EH (cell line): ENCODE measurements at regions not wholly inside any gene's neighbourhood (a gene's known extent, or its start where the extent isn't known, plus 50 kb on each side); places are given as distances from the start of the nearest gene placed in this dataset.

Experiments used
- DNase-seq: peaks from one replicate; pipeline ENCODE4 v3.0.0-alpha.2; 2015; ENCODE audit warnings: low read depth

GRCh38 chr18:75531851-75532459 lies 104.5 kb upstream of the SMIM21 start:
- no peak for DNase-seq

- DNase-seq = no peak
These were observed 103.8 kb upstream of the SMIM21 start for GRCh38 chr18:75531212-75531850.

GRCh38 chr18:75530566-75531211 lies 103.2 kb upstream of the SMIM21 start:
- DNase-seq = peak; percentile 75

- no peak for DNase-seq
These were observed 102.6 kb upstream of the SMIM21 start for GRCh38 chr18:75530118-75530517.

GRCh38 chr18:75529394-75529793 lies 101.9 kb upstream of the SMIM21 start:
- no peak for DNase-seq

- no peak for DNase-seq
These were observed 100.6 kb upstream of the SMIM21 start for GRCh38 chr18:75527848-75528685.

GRCh38 chr18:75526038-75526437 lies 98.5 kb upstream of the SMIM21 start:
- no peak for DNase-seq

GRCh38 chr18:75525331-75525730 lies 97.8 kb upstream of the SMIM21 start:
- no peak for DNase-seq

- DNase-seq = no peak
These were observed 97.3 kb upstream of the SMIM21 start for GRCh38 chr18:75524841-75525240.

GRCh38 chr18:75524181-75524580 lies 96.7 kb upstream of the SMIM21 start:
- DNase-seq = no peak

- DNase-seq = no peak
These were observed 94.3 kb upstream of the SMIM21 start for GRCh38 chr18:75521816-75522215.

GRCh38 chr18:75518007-75518406 lies 90.5 kb upstream of the SMIM21 start:
- DNase-seq = no peak

GRCh38 chr18:75517286-75517685 lies 89.8 kb upstream of the SMIM21 start:
- no peak for DNase-seq

- DNase-seq = peak; percentile 24
These were observed 80.1 kb upstream of the SMIM21 start for GRCh38 chr18:75507636-75508035.

GRCh38 chr18:75506913-75507312 lies 79.4 kb upstream of the SMIM21 start:
- DNase-seq = no peak

- DNase-seq = no peak
These were observed 77.0 kb upstream of the SMIM21 start for GRCh38 chr18:75504469-75504868.

GRCh38 chr18:75503615-75504014 lies 76.1 kb upstream of the SMIM21 start:
- no peak for DNase-seq

- peak; percentile 34 for DNase-seq
These were observed 74.8 kb upstream of the SMIM21 start for GRCh38 chr18:75502286-75502685.

- peak; percentile 60 for DNase-seq
These were observed 73.0 kb upstream of the SMIM21 start for GRCh38 chr18:75500545-75500944.

- peak; percentile 36 for DNase-seq
These were observed 70.2 kb upstream of the SMIM21 start for GRCh38 chr18:75497576-75498235.

- DNase-seq = no peak
These were observed 68.6 kb upstream of the SMIM21 start for GRCh38 chr18:75496151-75496550.

GRCh38 chr18:75492852-75493251 lies 65.3 kb upstream of the SMIM21 start:
- DNase-seq = peak; percentile 58
